Neural progenitor cell (in vitro differentiated cells): ENCODE measurements at regions not wholly inside any gene's neighbourhood (a gene's known extent, or its start where the extent isn't known, plus 50 kb on each side); places are given as distances from the start of the nearest gene placed in this dataset.

ENCODE experiments used
- DNase-seq: peaks from one replicate; pipeline ENCODE4 v3.0.0-alpha.2; 2016; ENCODE audit warnings: low spot score
- H2AFZ ChIP-seq: fragments of 200-600 bp; sonication (generic); replicated peaks from 2 replicates; pipeline ENCODE4 v1.6.1; 2016; ENCODE audit warnings: antibody characterized with exemption
- H3F3A ChIP-seq: fragments of 200-600 bp; sonication (generic); 2 replicates; pipeline ENCODE4 v1.6.1; 2016; ENCODE audit warnings: antibody characterized with exemption, low read depth
- H3K27ac ChIP-seq: fragments of 200-600 bp; sonication (generic); 2 replicates; pipeline ENCODE4 v1.5.1; 2016; ENCODE audit warnings: mild to moderate bottlenecking
- H3K27me3 ChIP-seq: fragments of 200-600 bp; sonication (generic); 2 replicates; pipeline ENCODE4 v1.6.1; 2016; ENCODE audit warnings: mild to moderate bottlenecking, moderate library complexity
- H3K36me3 ChIP-seq: fragments of 200-600 bp; sonication (generic); 2 replicates; pipeline ENCODE4 v1.5.1; 2016
- H3K4me1 ChIP-seq: fragments of 200-600 bp; sonication (generic); 2 replicates; pipeline ENCODE4 v1.6.1; 2016; ENCODE audit warnings: mixed run types
- H3K4me2 ChIP-seq: fragments of 200-600 bp; sonication (generic); 2 replicates; pipeline ENCODE4 v1.6.1; 2016
- H3K4me3 ChIP-seq: fragments of 200-600 bp; sonication (generic); 2 replicates; pipeline ENCODE4 v1.5.1; 2016
- H3K79me2 ChIP-seq: fragments of 200-600 bp; sonication (generic); 2 replicates; pipeline ENCODE4 v1.6.1; 2016; ENCODE audit warnings: low read depth
- H3K9ac ChIP-seq: fragments of 200-600 bp; sonication (generic); 2 replicates; pipeline ENCODE4 v1.6.1; 2016
- H3K9me3 ChIP-seq: fragments of 200-600 bp; sonication (generic); 2 replicates; pipeline ENCODE4 v1.5.1; 2016; ENCODE audit warnings: low read depth
- H4K20me1 ChIP-seq: fragments of 200-600 bp; sonication (generic); 2 replicates; pipeline ENCODE4 v1.6.1; 2016; ENCODE audit warnings: low read depth
- H3K27ac Mint-ChIP-seq: 3 replicates; pipeline ENCODE4 v1.8.0; 2021; ENCODE audit warnings: mixed read lengths
- H3K27me3 Mint-ChIP-seq: 2 replicates; pipeline ENCODE4 v1.8.0; 2022; ENCODE audit warnings: low read depth, mild to moderate bottlenecking, inconsistent platforms, moderate library complexity, mixed read lengths; ENCODE audit not compliant: insufficient read depth
- H3K36me3 Mint-ChIP-seq: 3 replicates; pipeline ENCODE4 v1.8.0; 2021; ENCODE audit warnings: mixed read lengths
- H3K4me1 Mint-ChIP-seq: 3 replicates; pipeline ENCODE4 v1.8.0; 2021; ENCODE audit warnings: mixed read lengths
- H3K4me3 Mint-ChIP-seq: 3 replicates; pipeline ENCODE4 v1.8.0; 2021; ENCODE audit warnings: mild to moderate bottlenecking, moderate library complexity, mixed read lengths
- H3K9me3 Mint-ChIP-seq: 3 replicates; pipeline ENCODE4 v1.8.0; 2020; ENCODE audit warnings: mixed read lengths
- EZH2 ChIP-seq: fragments of 200-600 bp; sonication (generic); IDR thresholded peaks from 2 replicates; pipeline ENCODE4 v1.6.1; 2017; ENCODE audit warnings: antibody characterized with exemption, mild to moderate bottlenecking, moderate library complexity
- EZH2phosphoT487 ChIP-seq: fragments of 200-600 bp; sonication (generic); IDR thresholded peaks from 2 replicates; pipeline ENCODE4 v1.6.1; 2017; ENCODE audit warnings: antibody characterized with exemption
- TF ChIP-seq, protein P1 (sequence below): fragments of 200-600 bp; sonication (generic); IDR thresholded peaks from 2 replicates; pipeline ENCODE4 v1.5.1; 2017; ENCODE audit warnings: antibody characterized with exemption, mild to moderate bottlenecking

DNA sequence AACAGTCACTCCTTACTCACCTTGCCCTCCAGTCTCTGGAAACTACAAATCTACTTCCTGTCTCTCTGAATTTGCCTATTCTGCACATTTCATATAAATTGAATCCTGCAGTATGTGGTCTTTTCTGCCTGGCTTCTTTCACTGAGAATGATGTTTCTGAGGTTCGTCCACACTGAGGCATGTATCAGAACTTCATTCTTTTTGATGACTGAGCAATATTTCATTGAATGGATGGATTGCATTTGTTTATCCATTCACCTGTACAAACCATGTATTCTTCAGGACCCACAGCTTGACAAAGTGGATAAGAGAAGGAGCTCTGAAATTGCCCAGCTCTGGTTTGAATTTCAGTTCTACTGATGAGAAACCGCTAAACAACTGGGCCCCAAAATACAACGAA, 118.9 kb upstream of the ARRDC4 start:
- H3K27ac ChIP-seq, result no peak overlapping the region
- no peaks in the 10 kb centered on the region for H4K20me1 ChIP-seq
- Mint-ChIP-seq H3K36me3 (no peaks in the 10 kb centered on the region), H3K27ac (no peak overlapping the region), H3K27me3 (peaks cover 2% of the 10 kb centered on the region), H3K4me3 (no peak overlapping the region), H3K4me1 (no peaks in the 10 kb centered on the region), H3K9me3 (no peaks in the 10 kb centered on the region)
- no peak overlapping the region for H3K9ac ChIP-seq
- no peaks in the 10 kb centered on the region for H3F3A ChIP-seq
- H2AFZ ChIP-seq, result no peak overlapping the region
- no peaks in the 10 kb centered on the region for H3K9me3 ChIP-seq
- no peak overlapping the region for H3K4me3 ChIP-seq
- H3K36me3 ChIP-seq, result no peaks in the 10 kb centered on the region
- H3K4me1 ChIP-seq, result no peaks in the 10 kb centered on the region
- no peak for DNase-seq
- no peaks in the 10 kb centered on the region for H3K79me2 ChIP-seq
- TF ChIP-seq EZH2 (no peak), EZH2phosphoT487 (no peak)
- TF ChIP-seq, protein P1, sequence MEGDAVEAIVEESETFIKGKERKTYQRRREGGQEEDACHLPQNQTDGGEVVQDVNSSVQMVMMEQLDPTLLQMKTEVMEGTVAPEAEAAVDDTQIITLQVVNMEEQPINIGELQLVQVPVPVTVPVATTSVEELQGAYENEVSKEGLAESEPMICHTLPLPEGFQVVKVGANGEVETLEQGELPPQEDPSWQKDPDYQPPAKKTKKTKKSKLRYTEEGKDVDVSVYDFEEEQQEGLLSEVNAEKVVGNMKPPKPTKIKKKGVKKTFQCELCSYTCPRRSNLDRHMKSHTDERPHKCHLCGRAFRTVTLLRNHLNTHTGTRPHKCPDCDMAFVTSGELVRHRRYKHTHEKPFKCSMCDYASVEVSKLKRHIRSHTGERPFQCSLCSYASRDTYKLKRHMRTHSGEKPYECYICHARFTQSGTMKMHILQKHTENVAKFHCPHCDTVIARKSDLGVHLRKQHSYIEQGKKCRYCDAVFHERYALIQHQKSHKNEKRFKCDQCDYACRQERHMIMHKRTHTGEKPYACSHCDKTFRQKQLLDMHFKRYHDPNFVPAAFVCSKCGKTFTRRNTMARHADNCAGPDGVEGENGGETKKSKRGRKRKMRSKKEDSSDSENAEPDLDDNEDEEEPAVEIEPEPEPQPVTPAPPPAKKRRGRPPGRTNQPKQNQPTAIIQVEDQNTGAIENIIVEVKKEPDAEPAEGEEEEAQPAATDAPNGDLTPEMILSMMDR, result no peak
- H3K27me3 ChIP-seq, result no peaks in the 10 kb centered on the region
- no peak overlapping the region for H3K4me2 ChIP-seq

DNA sequence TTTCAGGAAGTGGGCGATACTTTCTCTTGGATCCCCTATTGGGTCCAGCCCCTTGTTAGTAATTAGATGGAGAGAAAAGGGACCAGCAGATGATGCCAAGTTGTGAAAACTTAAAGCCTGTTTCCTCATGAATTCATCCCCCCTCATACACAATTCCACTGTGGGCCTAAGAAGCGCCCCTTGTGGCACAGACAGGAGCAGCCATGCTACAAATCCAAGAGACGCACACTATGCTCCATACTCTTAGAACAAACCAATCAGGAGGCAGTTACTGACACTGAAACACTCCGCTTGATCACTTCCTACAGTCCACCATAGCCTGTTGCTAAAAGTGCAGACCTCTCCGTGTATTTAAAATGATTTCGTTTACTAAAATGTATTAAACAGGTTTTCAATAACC, 111.3 kb upstream of the ARRDC4 start:
- no peaks in the 10 kb centered on the region for H3K79me2 ChIP-seq
- TF ChIP-seq EZH2phosphoT487 (no peak), EZH2 (no peak)
- TF ChIP-seq, protein P1, result peak; percentile 41
- no peaks in the 10 kb centered on the region for H3K9me3 Mint-ChIP-seq
- no peak overlapping the region for H3K4me3 ChIP-seq
- no peak overlapping the region for H3K9ac ChIP-seq
- H3K4me3 Mint-ChIP-seq, result no peak overlapping the region
- peaks cover 2% of the 10 kb centered on the region for H3K27me3 Mint-ChIP-seq
- no peak overlapping the region for H3K27ac Mint-ChIP-seq
- no peak overlapping the region for H3K27ac ChIP-seq
- H3K4me1 Mint-ChIP-seq, result no peaks in the 10 kb centered on the region
- DNase-seq, result no peak
- no peaks in the 10 kb centered on the region for H3K36me3 ChIP-seq
- no peaks in the 10 kb centered on the region for H3F3A ChIP-seq
- no peak overlapping the region for H3K4me2 ChIP-seq
- H3K4me1 ChIP-seq, result no peaks in the 10 kb centered on the region
- H4K20me1 ChIP-seq, result no peaks in the 10 kb centered on the region
- H3K27me3 ChIP-seq, result no peaks in the 10 kb centered on the region
- H2AFZ ChIP-seq, result no peak overlapping the region
- no peaks in the 10 kb centered on the region for H3K9me3 ChIP-seq
- H3K36me3 Mint-ChIP-seq, result no peaks in the 10 kb centered on the region

DNA sequence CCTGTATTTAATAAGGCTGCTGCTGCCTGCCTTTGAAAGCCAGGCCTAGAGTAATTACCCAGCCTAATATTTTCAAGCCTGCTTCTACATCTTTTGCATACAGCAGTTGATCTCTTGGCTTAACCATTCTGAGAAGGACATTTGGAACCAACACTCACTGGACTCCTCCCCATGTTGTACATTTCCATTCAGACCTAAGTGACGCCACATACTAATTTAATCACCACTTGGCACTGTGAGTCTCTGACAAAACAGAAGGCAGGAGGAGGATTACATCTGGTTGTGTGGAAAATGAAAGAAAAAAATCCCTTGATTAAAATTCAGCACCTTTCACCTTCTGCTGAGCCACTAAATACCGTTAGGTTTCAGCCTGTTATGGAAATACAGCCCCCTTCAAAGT, 102.2 kb upstream of the ARRDC4 start:
- no peaks in the 10 kb centered on the region for H4K20me1 ChIP-seq
- no peak overlapping the region for H3K27ac Mint-ChIP-seq
- H3K4me3 Mint-ChIP-seq, result no peak overlapping the region
- no peaks in the 10 kb centered on the region for H3K27me3 Mint-ChIP-seq
- H3K9ac ChIP-seq, result no peak overlapping the region
- H3K79me2 ChIP-seq, result no peaks in the 10 kb centered on the region
- DNase-seq, result no peak
- no peak overlapping the region for H2AFZ ChIP-seq
- no peaks in the 10 kb centered on the region for H3K36me3 ChIP-seq
- TF ChIP-seq, protein P1, result no peak
- TF ChIP-seq EZH2 (no peak), EZH2phosphoT487 (no peak)
- H3K4me1 ChIP-seq, result no peaks in the 10 kb centered on the region
- no peaks in the 10 kb centered on the region for H3K36me3 Mint-ChIP-seq
- no peak overlapping the region for H3K27ac ChIP-seq
- no peaks in the 10 kb centered on the region for H3K9me3 Mint-ChIP-seq
- H3K9me3 ChIP-seq, result no peaks in the 10 kb centered on the region
- H3K27me3 ChIP-seq, result no peaks in the 10 kb centered on the region
- no peaks in the 10 kb centered on the region for H3K4me1 Mint-ChIP-seq
- H3K4me3 ChIP-seq, result no peak overlapping the region
- no peaks in the 10 kb centered on the region for H3F3A ChIP-seq
- H3K4me2 ChIP-seq, result no peak overlapping the region
